ENCODE measurements at regions not wholly inside any gene's neighbourhood (a gene's known extent, or its start where the extent isn't known, plus 50 kb on each side); places are given as distances from the start of the nearest gene placed in this dataset.

DNA sequence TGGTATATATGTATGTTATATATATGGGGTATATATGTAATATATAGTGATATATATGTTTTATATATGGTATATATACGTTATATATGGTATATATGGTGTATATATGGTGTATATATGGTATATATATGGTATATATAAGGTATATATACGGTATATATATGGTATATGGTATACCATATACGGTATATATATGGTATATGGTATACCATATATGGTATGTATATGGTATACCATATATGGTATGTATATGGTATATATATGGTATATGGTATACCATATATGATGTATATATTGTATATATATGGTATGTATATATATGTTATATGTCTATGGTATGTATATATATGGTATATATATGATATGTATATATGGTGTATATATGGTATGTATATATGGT is 447.7 kb upstream of the USP24 start:
- Histone ChIP-seq H3K27ac (ENCODE audit: low read length) (no peak overlapping the region), H3K27me3 (ENCODE audit: low read depth, low read length) (no peaks in the 10 kb centered on the region), H3K36me3 (replicated peaks; ENCODE audit: low read depth, low read length) (no peaks in the 10 kb centered on the region), H3K4me2 (ENCODE audit: low read length) (no peak overlapping the region), H3K4me1 (ENCODE audit: low read length) (no peaks in the 10 kb centered on the region), H3K9me3 (ENCODE audit: insufficient read depth, low read length) (no peaks in the 10 kb centered on the region), H3K9ac (ENCODE audit: low read length) (no peak overlapping the region), H3K79me2 (ENCODE audit: low read length) (no peaks in the 10 kb centered on the region), H3K4me3 (ENCODE audit: low read length) (no peak overlapping the region), H2AFZ (ENCODE audit: low read depth, low read length) (no peak overlapping the region), H4K20me1 (ENCODE audit: insufficient read depth, low read length) (no peaks in the 10 kb centered on the region)
- no peak for TF ChIP-seq EZH2phosphoT487 (IDR thresholded peaks at IDR 0.05; ENCODE audit: low read depth)
- TF ChIP-seq, protein P1, sequence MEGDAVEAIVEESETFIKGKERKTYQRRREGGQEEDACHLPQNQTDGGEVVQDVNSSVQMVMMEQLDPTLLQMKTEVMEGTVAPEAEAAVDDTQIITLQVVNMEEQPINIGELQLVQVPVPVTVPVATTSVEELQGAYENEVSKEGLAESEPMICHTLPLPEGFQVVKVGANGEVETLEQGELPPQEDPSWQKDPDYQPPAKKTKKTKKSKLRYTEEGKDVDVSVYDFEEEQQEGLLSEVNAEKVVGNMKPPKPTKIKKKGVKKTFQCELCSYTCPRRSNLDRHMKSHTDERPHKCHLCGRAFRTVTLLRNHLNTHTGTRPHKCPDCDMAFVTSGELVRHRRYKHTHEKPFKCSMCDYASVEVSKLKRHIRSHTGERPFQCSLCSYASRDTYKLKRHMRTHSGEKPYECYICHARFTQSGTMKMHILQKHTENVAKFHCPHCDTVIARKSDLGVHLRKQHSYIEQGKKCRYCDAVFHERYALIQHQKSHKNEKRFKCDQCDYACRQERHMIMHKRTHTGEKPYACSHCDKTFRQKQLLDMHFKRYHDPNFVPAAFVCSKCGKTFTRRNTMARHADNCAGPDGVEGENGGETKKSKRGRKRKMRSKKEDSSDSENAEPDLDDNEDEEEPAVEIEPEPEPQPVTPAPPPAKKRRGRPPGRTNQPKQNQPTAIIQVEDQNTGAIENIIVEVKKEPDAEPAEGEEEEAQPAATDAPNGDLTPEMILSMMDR (IDR thresholded peaks at IDR 0.05; ENCODE audit: low read depth, low read length) = no peak

DNA sequence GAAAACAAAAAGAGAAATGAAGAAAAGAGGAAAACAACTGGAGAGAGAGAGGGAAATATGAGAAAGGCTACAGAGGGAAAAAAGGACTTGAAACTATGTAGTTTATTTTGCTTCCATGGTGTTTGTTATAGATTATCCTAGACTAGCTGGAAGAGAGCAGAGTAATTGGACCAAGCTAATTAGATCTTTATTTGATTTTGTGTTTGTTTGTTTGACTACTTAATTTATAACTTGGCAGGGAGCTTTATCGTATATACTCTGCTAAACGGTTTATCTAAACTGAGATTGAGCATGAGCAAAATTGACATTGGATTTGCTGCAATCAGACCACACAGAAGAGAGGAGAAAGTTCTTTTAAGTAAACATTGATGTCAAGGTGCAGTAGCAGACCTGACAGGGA is 443.8 kb upstream of the USP24 start:
- H3K9me3 ChIP-seq (ENCODE audit: insufficient read depth, low read length) = no peaks in the 10 kb centered on the region
- no peak overlapping the region for H2AFZ ChIP-seq (ENCODE audit: low read depth, low read length)
- H3K36me3 ChIP-seq (replicated peaks; ENCODE audit: low read depth, low read length) = no peaks in the 10 kb centered on the region
- no peak overlapping the region for H3K4me3 ChIP-seq (ENCODE audit: low read length)
- no peak overlapping the region for H3K4me2 ChIP-seq (ENCODE audit: low read length)
- no peak overlapping the region for H3K9ac ChIP-seq (ENCODE audit: low read length)
- H3K27me3 ChIP-seq (ENCODE audit: low read depth, low read length) = no peaks in the 10 kb centered on the region
- H4K20me1 ChIP-seq (ENCODE audit: insufficient read depth, low read length) = no peaks in the 10 kb centered on the region
- no peaks in the 10 kb centered on the region for H3K79me2 ChIP-seq (ENCODE audit: low read length)
- no peaks in the 10 kb centered on the region for H3K4me1 ChIP-seq (ENCODE audit: low read length)
- TF ChIP-seq, protein P1 (IDR thresholded peaks at IDR 0.05; ENCODE audit: low read depth, low read length) = no peak
- TF ChIP-seq EZH2phosphoT487 (IDR thresholded peaks at IDR 0.05; ENCODE audit: low read depth) = no peak
- no peak overlapping the region for H3K27ac ChIP-seq (ENCODE audit: low read length)

DNA sequence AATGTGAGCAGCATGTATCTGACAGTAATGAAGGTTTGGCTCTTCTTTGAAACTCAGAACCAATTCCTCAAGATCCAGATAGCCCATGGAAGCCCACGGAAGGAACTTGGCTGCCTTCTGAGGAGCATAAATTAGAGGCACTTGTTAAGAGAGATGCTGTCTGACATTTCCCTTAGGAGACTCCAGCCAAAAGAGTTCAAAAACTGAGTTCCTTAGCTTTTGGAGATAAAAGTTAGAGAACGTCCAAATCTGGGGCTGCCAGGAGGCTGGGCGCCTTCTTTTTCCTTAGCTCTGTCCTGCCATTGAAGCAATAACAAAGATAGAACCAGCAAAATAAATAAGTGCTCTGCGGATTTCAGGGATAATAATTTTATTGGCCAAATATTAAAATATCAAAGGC is 439.6 kb upstream of the USP24 start:
- TF ChIP-seq, protein P1 (IDR thresholded peaks at IDR 0.05; ENCODE audit: low read depth, low read length) = no peak
- no peak for TF ChIP-seq EZH2phosphoT487 (IDR thresholded peaks at IDR 0.05; ENCODE audit: low read depth)
- Histone ChIP-seq H4K20me1 (ENCODE audit: insufficient read depth, low read length) (no peaks in the 10 kb centered on the region), H3K79me2 (ENCODE audit: low read length) (no peaks in the 10 kb centered on the region), H3K4me3 (ENCODE audit: low read length) (no peak overlapping the region), H3K27ac (ENCODE audit: low read length) (no peak overlapping the region), H3K27me3 (ENCODE audit: low read depth, low read length) (no peaks in the 10 kb centered on the region), H3K9ac (ENCODE audit: low read length) (no peak overlapping the region), H2AFZ (ENCODE audit: low read depth, low read length) (no peak overlapping the region), H3K4me1 (ENCODE audit: low read length) (no peaks in the 10 kb centered on the region), H3K36me3 (replicated peaks; ENCODE audit: low read depth, low read length) (no peaks in the 10 kb centered on the region), H3K4me2 (ENCODE audit: low read length) (no peak overlapping the region), H3K9me3 (ENCODE audit: insufficient read depth, low read length) (no peaks in the 10 kb centered on the region)

DNA sequence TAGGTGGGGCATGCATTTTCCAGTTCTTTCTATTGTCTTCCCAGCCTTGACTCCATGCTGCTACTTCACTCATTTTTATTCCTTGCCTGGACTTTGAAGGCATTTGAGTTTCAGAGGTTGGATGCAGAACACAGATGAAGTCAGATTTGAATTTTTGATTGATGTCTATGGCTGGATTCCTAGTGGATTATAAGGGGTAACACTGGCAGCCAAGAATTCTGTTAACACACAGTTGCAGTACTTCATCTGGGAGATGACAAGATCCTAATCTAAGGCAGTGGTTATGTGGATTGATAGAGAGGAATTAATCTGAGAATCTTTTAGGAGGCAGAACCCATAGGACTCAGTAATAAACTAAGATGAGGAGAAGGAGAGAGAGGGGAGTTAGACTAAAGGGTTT is 439.0 kb upstream of the USP24 start:
- TF ChIP-seq, protein P1 (IDR thresholded peaks at IDR 0.05; ENCODE audit: low read depth, low read length) = no peak
- no peak for TF ChIP-seq EZH2phosphoT487 (IDR thresholded peaks at IDR 0.05; ENCODE audit: low read depth)

More for the DNA sequence above, 439.0 kb upstream of the USP24 start:
- H3K9me3 ChIP-seq (ENCODE audit: insufficient read depth, low read length) = no peaks in the 10 kb centered on the region
- H3K9ac ChIP-seq (ENCODE audit: low read length) = no peak overlapping the region
- no peaks in the 10 kb centered on the region for H3K4me1 ChIP-seq (ENCODE audit: low read length)
- no peaks in the 10 kb centered on the region for H3K36me3 ChIP-seq (replicated peaks; ENCODE audit: low read depth, low read length)
- H4K20me1 ChIP-seq (ENCODE audit: insufficient read depth, low read length) = no peaks in the 10 kb centered on the region
- no peak overlapping the region for H3K27ac ChIP-seq (ENCODE audit: low read length)
- no peak overlapping the region for H3K4me2 ChIP-seq (ENCODE audit: low read length)
- no peaks in the 10 kb centered on the region for H3K79me2 ChIP-seq (ENCODE audit: low read length)
- H3K27me3 ChIP-seq (ENCODE audit: low read depth, low read length) = no peaks in the 10 kb centered on the region
- no peak overlapping the region for H3K4me3 ChIP-seq (ENCODE audit: low read length)
- H2AFZ ChIP-seq (ENCODE audit: low read depth, low read length) = no peak overlapping the region

All from OCI-LY3 (cell line).